ENCODE measurements at regions not wholly inside any gene's neighbourhood (a gene's known extent, or its start where the extent isn't known, plus 50 kb on each side); places are given as distances from the start of the nearest gene placed in this dataset.

- no peak overlapping the region for H3K4me3 ChIP-seq
- no peaks in the 10 kb centered on the region for H3K9me3 ChIP-seq
- H3K27ac ChIP-seq, result no peak overlapping the region
- no peaks in the 10 kb centered on the region for H3K27me3 ChIP-seq
- TF ChIP-seq POLR2A (IDR thresholded peaks at IDR 0.05) (no peak), CTCF (IDR thresholded peaks at IDR 0.05) (no peak), EP300 (IDR thresholded peaks at IDR 0.05; ENCODE audit: low read depth) (no peak), POLR2AphosphoS5 (IDR thresholded peaks at IDR 0.05) (no peak)
- intact Hi-C loops (cut with DNase I; ENCODE audit: low total_unique reads) (no loop called here), in situ Hi-C loops (cut with MboI; ENCODE audit: low pct_ligation_motif_present in 1 of 4, low pct_unique_long_range_greater_than_20kb in 1 of 4, low sequenced_read_pairs in 3 of 4) (no loop called here)
- 62 to 74% methylated on average over 3 of the region's 3 CpGs for WGBS, 2 donors (ENCODE audit: low coverage in 1 of 2)
- no peak for DNase-seq
- no peaks in the 10 kb centered on the region for H3K36me3 ChIP-seq
- no peaks in the 10 kb centered on the region for H3K4me1 ChIP-seq
These were observed 69.4 kb upstream of the DYRK2 start for GRCh38 chr12:67578976-67579661.

- WGBS, 2 donors (ENCODE audit: low coverage in 1 of 2), result 75 to 96% methylated on average over 1 of the region's 1 CpG
- DNase-seq, result no peak
- in situ Hi-C loops (cut with MboI; ENCODE audit: low pct_ligation_motif_present in 1 of 4, low pct_unique_long_range_greater_than_20kb in 1 of 4, low sequenced_read_pairs in 3 of 4), result no loop called here
- Histone ChIP-seq H3K4me1 (no peaks in the 10 kb centered on the region), H3K27me3 (no peaks in the 10 kb centered on the region), H3K36me3 (no peaks in the 10 kb centered on the region), H3K27ac (no peak overlapping the region), H3K4me3 (no peak overlapping the region), H3K9me3 (no peaks in the 10 kb centered on the region)
- intact Hi-C loops (cut with DNase I; ENCODE audit: low total_unique reads), result no loop called here
- TF ChIP-seq CTCF (IDR thresholded peaks at IDR 0.05) (no peak), POLR2A (IDR thresholded peaks at IDR 0.05) (no peak), EP300 (IDR thresholded peaks at IDR 0.05; ENCODE audit: low read depth) (no peak), POLR2AphosphoS5 (IDR thresholded peaks at IDR 0.05) (no peak)
These were observed 68.9 kb upstream of the DYRK2 start for GRCh38 chr12:67579662-67580003.

GRCh38 chr12:67582238-67582834, 66.2 kb upstream of the DYRK2 start:
- TF ChIP-seq POLR2A (IDR thresholded peaks at IDR 0.05) (no peak), POLR2AphosphoS5 (IDR thresholded peaks at IDR 0.05) (no peak), EP300 (IDR thresholded peaks at IDR 0.05; ENCODE audit: low read depth) (no peak)
- WGBS, 2 donors (ENCODE audit: low coverage in 1 of 2), result 67 to 72% methylated on average over 2 to 3 of the region's 3 CpGs
- DNase-seq, result no peak
- H3K4me3 ChIP-seq, result no peak overlapping the region
- intact Hi-C loops (cut with DNase I; ENCODE audit: low total_unique reads) (no loop called here), in situ Hi-C loops (cut with MboI; ENCODE audit: low pct_ligation_motif_present in 1 of 4, low pct_unique_long_range_greater_than_20kb in 1 of 4, low sequenced_read_pairs in 3 of 4) (no loop called here)
- H3K36me3 ChIP-seq, result no peaks in the 10 kb centered on the region
- no peaks in the 10 kb centered on the region for H3K4me1 ChIP-seq
- H3K27me3 ChIP-seq, result no peaks in the 10 kb centered on the region
- no peak overlapping the region for H3K27ac ChIP-seq
- H3K9me3 ChIP-seq, result no peaks in the 10 kb centered on the region

GRCh38 chr12:67582844-67583243, 65.7 kb upstream of the DYRK2 start:
- in situ Hi-C loops (cut with MboI; ENCODE audit: low pct_ligation_motif_present in 1 of 4, low pct_unique_long_range_greater_than_20kb in 1 of 4, low sequenced_read_pairs in 3 of 4) (no loop called here), intact Hi-C loops (cut with DNase I; ENCODE audit: low total_unique reads) (no loop called here)
- no peak for TF ChIP-seq POLR2A (IDR thresholded peaks at IDR 0.05)
- no peak for TF ChIP-seq CTCF (IDR thresholded peaks at IDR 0.05)
- TF ChIP-seq POLR2AphosphoS5 (IDR thresholded peaks at IDR 0.05), result no peak
- no peak for TF ChIP-seq EP300 (IDR thresholded peaks at IDR 0.05; ENCODE audit: low read depth)
- DNase-seq, result no peak
- Histone ChIP-seq H3K27me3 (no peaks in the 10 kb centered on the region), H3K4me3 (no peak overlapping the region), H3K9me3 (no peaks in the 10 kb centered on the region), H3K36me3 (no peaks in the 10 kb centered on the region), H3K27ac (no peak overlapping the region), H3K4me1 (no peaks in the 10 kb centered on the region)
- 89 to 95% methylated on average over 2 of the region's 2 CpGs for WGBS, 2 donors (ENCODE audit: low coverage in 1 of 2)

Measured in transverse colon (tissue), 4 donors.